HUES48 (cell line): ENCODE measurements at regions not wholly inside any gene's neighbourhood (a gene's known extent, or its start where the extent isn't known, plus 50 kb on each side); places are given as distances from the start of the nearest gene placed in this dataset.

Source experiments
- H3K27ac ChIP-seq: one replicate; pipeline ENCODE4 v1.7.0; 2013; ENCODE audit warnings: low read depth, low read length, inconsistent platforms
- H3K27me3 ChIP-seq: 2 replicates; pipeline ENCODE4 v1.6.1; 2013; ENCODE audit warnings: mild to moderate bottlenecking, low read length; ENCODE audit not compliant: control insufficient read depth, insufficient read depth
- H3K36me3 ChIP-seq: 2 replicates; pipeline ENCODE4 v1.6.1; 2013; ENCODE audit warnings: low read length; ENCODE audit not compliant: control insufficient read depth, insufficient read depth
- H3K4me1 ChIP-seq: 2 replicates; pipeline ENCODE4 v1.6.1; 2013; ENCODE audit warnings: mild to moderate bottlenecking, low read length; ENCODE audit not compliant: control insufficient read depth, insufficient read depth
- H3K4me3 ChIP-seq: 2 replicates; pipeline ENCODE4 v1.5.1; 2013; ENCODE audit warnings: mild to moderate bottlenecking, low read depth, low read length
- H3K9ac ChIP-seq: 2 replicates; pipeline ENCODE4 v1.6.1; 2013; ENCODE audit warnings: mild to moderate bottlenecking, low read depth, low read length, moderate library complexity
- H3K9me3 ChIP-seq: 2 replicates; pipeline ENCODE4 v1.6.1; 2013; ENCODE audit warnings: low read length; ENCODE audit not compliant: control insufficient read depth, insufficient read depth

DNA sequence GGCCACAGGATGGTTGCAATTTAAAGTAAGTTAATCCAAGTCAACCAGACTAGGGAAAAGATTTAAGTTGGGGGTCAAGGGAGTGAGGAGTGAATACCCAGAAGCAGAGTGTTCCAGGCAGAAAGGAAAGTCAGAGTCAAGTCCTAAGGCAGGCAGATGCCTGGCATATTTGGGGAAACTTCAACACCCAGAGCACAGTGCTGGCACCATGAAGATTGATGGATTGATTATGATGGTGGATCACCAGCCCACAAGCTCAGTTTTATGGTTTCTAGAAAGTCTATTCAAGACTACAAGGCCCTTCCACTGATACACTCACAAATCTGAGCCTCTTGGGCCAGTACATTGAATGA is 100.1 kb upstream of the DUSP10 start:
- no peak overlapping the region for H3K27ac ChIP-seq
- no peaks in the 10 kb centered on the region for H3K9me3 ChIP-seq
- no peaks in the 10 kb centered on the region for H3K36me3 ChIP-seq
- H3K4me1 ChIP-seq = no peaks in the 10 kb centered on the region
- H3K4me3 ChIP-seq = no peak overlapping the region
- H3K27me3 ChIP-seq = no peaks in the 10 kb centered on the region
- no peak overlapping the region for H3K9ac ChIP-seq

GRCh38 chr1:221841251-221841982 is 99.5 kb upstream of the DUSP10 start:
- no peak overlapping the region for H3K4me3 ChIP-seq

GRCh38 chr1:221840511-221841243 is 98.8 kb upstream of the DUSP10 start:
- Histone ChIP-seq H3K27me3 (no peaks in the 10 kb centered on the region), H3K9me3 (no peaks in the 10 kb centered on the region), H3K4me1 (no peaks in the 10 kb centered on the region), H3K27ac (no peak overlapping the region), H3K4me3 (no peak overlapping the region), H3K9ac (no peak overlapping the region), H3K36me3 (no peaks in the 10 kb centered on the region)

More at GRCh38 chr1:221841251-221841982, 99.5 kb upstream of the DUSP10 start:
- H3K36me3 ChIP-seq = no peaks in the 10 kb centered on the region
- no peak overlapping the region for H3K27ac ChIP-seq
- no peak overlapping the region for H3K9ac ChIP-seq
- H3K9me3 ChIP-seq = no peaks in the 10 kb centered on the region
- H3K4me1 ChIP-seq = no peaks in the 10 kb centered on the region
- H3K27me3 ChIP-seq = no peaks in the 10 kb centered on the region

DNA sequence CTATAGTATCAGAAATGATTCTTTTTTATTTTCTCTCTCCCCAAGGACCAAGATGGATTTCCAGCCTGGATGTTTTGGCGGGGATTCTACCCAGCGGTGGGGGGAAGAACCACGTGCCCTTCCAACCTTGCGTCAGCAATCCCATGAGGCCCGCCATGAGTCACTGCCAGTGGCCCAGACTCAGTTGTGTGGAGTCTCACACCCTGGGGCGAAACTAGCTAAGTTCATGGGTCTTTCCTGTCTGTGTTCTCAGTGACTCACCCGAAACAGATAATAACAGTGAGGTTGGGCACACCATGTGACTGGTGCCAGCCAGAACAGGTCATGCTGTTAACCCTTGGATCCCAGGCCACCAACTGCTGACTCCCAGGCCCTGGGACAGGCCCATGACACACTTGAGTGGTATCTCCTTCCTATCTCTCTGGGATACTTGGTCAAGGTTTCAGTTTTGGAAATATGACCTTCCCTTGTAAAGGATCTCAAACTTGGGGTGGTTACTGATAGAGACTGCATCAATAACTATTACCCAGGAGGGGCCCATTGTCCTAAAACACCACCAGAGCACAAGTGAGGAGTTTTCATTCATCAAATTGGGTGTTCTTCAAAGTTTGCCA is 98.0 kb upstream of the DUSP10 start:
- H3K9ac ChIP-seq = no peak overlapping the region
- no peaks in the 10 kb centered on the region for H3K36me3 ChIP-seq
- H3K4me3 ChIP-seq = no peak overlapping the region
- no peaks in the 10 kb centered on the region for H3K9me3 ChIP-seq
- no peaks in the 10 kb centered on the region for H3K27me3 ChIP-seq
- peaks cover 2% of the 10 kb centered on the region; the same call in 1 of the 2 replicates for H3K4me1 ChIP-seq
- no peak overlapping the region for H3K27ac ChIP-seq

GRCh38 chr1:221839321-221839720 is 97.4 kb upstream of the DUSP10 start:
- Histone ChIP-seq H3K9ac (no peak overlapping the region), H3K27me3 (no peaks in the 10 kb centered on the region), H3K27ac (no peak overlapping the region), H3K4me3 (no peak overlapping the region), H3K36me3 (no peaks in the 10 kb centered on the region), H3K9me3 (no peaks in the 10 kb centered on the region), H3K4me1 (peaks cover 6% of the 10 kb centered on the region)

- no peaks in the 10 kb centered on the region for H3K9me3 ChIP-seq
- no peaks in the 10 kb centered on the region for H3K27me3 ChIP-seq
- peaks cover 6% of the 10 kb centered on the region for H3K4me1 ChIP-seq
- H3K9ac ChIP-seq = no peak overlapping the region
- H3K27ac ChIP-seq = no peak overlapping the region
- H3K36me3 ChIP-seq = no peaks in the 10 kb centered on the region
- no peak overlapping the region for H3K4me3 ChIP-seq
Observed at GRCh38 chr1:221837896-221838295, 96.0 kb upstream of the DUSP10 start.

- Histone ChIP-seq H3K4me3 (no peak overlapping the region), H3K4me1 (peaks cover 6% of the 10 kb centered on the region), H3K9ac (no peak overlapping the region), H3K9me3 (no peaks in the 10 kb centered on the region), H3K27me3 (no peaks in the 10 kb centered on the region), H3K27ac (no peak overlapping the region), H3K36me3 (no peaks in the 10 kb centered on the region)
Observed at GRCh38 chr1:221834698-221835513, 93.0 kb upstream of the DUSP10 start.

DNA sequence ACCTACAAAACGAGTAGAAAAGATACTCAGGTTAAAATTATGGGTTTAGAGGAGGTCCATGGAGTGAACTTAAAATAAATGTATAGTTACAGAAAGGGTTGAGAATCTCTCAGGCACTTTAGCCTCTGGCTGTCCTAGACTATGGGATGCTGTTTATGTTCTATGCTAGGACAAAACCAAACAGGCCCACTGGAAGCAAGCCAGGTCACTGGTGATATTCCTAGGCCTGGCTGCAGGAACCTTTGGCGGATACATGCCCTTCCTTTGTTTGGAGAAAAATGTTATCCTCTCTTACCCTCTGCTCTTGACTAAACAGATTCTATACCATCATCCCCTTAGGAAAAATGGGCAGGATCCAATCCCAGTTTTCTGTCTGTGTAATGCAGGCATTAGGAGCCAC is 90.7 kb upstream of the DUSP10 start:
- Histone ChIP-seq H3K27me3 (no peaks in the 10 kb centered on the region), H3K27ac (no peak overlapping the region), H3K36me3 (no peaks in the 10 kb centered on the region), H3K4me3 (no peak overlapping the region), H3K9me3 (no peaks in the 10 kb centered on the region), H3K4me1 (peaks cover 28% of the 10 kb centered on the region), H3K9ac (no peak overlapping the region)

GRCh38 chr1:221832151-221832550 is 90.3 kb upstream of the DUSP10 start:
- no peaks in the 10 kb centered on the region for H3K9me3 ChIP-seq
- H3K36me3 ChIP-seq = no peaks in the 10 kb centered on the region
- peaks cover 29% of the 10 kb centered on the region for H3K4me1 ChIP-seq
- no peak overlapping the region for H3K4me3 ChIP-seq
- no peaks in the 10 kb centered on the region for H3K27me3 ChIP-seq
- H3K27ac ChIP-seq = no peak overlapping the region
- H3K9ac ChIP-seq = no peak overlapping the region

DNA sequence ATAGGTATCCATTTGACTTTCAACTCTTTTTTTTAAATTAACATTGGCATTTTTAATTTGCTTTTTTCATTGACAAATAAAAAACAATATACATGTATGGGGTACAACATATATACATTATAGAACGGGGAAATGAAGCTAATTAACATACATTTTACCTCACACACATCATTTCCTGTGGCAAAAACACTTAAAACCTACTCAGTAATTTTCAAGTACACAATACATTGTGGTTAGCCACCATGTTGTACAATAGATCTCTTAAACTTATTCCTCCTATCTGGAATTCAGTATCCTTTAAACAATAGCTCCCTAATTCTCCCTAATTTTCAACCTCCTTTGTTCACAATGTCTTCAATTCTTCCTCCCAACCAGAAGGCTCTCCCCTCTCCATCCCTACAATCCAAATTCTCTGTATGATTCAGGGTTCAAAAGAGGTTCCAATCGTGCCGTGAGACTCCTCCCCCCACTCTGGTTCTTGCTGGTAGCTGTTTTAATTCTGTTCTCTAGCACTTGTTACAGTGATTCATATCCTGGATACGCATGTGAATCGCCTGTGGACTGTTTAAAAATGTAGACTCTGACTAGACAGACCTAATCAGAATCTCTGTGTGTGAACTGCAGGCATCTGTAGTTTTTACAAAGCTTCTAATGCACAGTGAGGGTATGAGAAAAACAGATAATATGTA is 87.6 kb upstream of the DUSP10 start:
- no peaks in the 10 kb centered on the region for H3K9me3 ChIP-seq
- H3K4me3 ChIP-seq = no peak overlapping the region; the same call in 1 of the 2 replicates
- peaks cover 23% of the 10 kb centered on the region for H3K4me1 ChIP-seq
- no peak overlapping the region for H3K9ac ChIP-seq
- no peak overlapping the region for H3K27ac ChIP-seq
- no peaks in the 10 kb centered on the region for H3K36me3 ChIP-seq
- no peaks in the 10 kb centered on the region for H3K27me3 ChIP-seq
